GM19395 (cell line): ENCODE measurements at regions not wholly inside any gene's neighbourhood (a gene's known extent, or its start where the extent isn't known, plus 50 kb on each side); places are given as distances from the start of the nearest gene placed in this dataset.
"Not testable (repeated sequence)": the region's sequence is repeated elsewhere in the genome, so short reads cannot be mapped to it uniquely, and the experiment has no call there.

Source experiments
- ATAC-seq: cut with Tn5 transposase; IDR thresholded peaks from one replicate; pipeline ENCODE4 v1.9.1; 2021; ENCODE audit warnings: mild to moderate bottlenecking, moderate library complexity; ENCODE audit not compliant: unreplicated experiment

GRCh38 chr4:125573368-125573767, 258.6 kb downstream of the FAT4 start:
- ATAC-seq, result no peak

GRCh38 chr4:125573786-125574185, 259.0 kb downstream of the FAT4 start:
- no peak for ATAC-seq

GRCh38 chr4:125582302-125582701, 267.5 kb downstream of the FAT4 start:
- ATAC-seq, result no peak

GRCh38 chr4:125590158-125590557, 275.4 kb downstream of the FAT4 start:
- no peak for ATAC-seq

GRCh38 chr4:125591290-125591689, 276.5 kb downstream of the FAT4 start:
- ATAC-seq, result no peak

- ATAC-seq, result no peak
Measured at GRCh38 chr4:125594056-125594602, 279.4 kb downstream of the FAT4 start.

- not testable (repeated sequence) for ATAC-seq
Measured at GRCh38 chr4:125605926-125606325, 291.2 kb downstream of the FAT4 start.

GRCh38 chr4:125620066-125620860, 305.5 kb downstream of the FAT4 start:
- ATAC-seq, result no peak

GRCh38 chr4:125624951-125625350, 310.2 kb downstream of the FAT4 start:
- no peak for ATAC-seq

GRCh38 chr4:125626946-125627345, 312.2 kb downstream of the FAT4 start:
- no peak for ATAC-seq

- no peak for ATAC-seq
Measured at GRCh38 chr4:125639182-125639621, 324.4 kb downstream of the FAT4 start.

- ATAC-seq, result no peak
Measured at GRCh38 chr4:125641611-125642010, 326.9 kb downstream of the FAT4 start.

- ATAC-seq, result no peak
Measured at GRCh38 chr4:125642645-125643044, 327.9 kb downstream of the FAT4 start.

GRCh38 chr4:125649452-125649851, 334.7 kb downstream of the FAT4 start:
- no peak for ATAC-seq

GRCh38 chr4:125650557-125650956, 335.8 kb downstream of the FAT4 start:
- no peak for ATAC-seq

- ATAC-seq, result not testable (repeated sequence)
Measured at GRCh38 chr4:125651707-125652357, 337.1 kb downstream of the FAT4 start.

- no peak for ATAC-seq
Measured at GRCh38 chr4:125658773-125659172, 344.0 kb downstream of the FAT4 start.

GRCh38 chr4:125663896-125664767, 349.4 kb downstream of the FAT4 start:
- ATAC-seq, result no peak

GRCh38 chr4:125666635-125667034, 351.9 kb downstream of the FAT4 start:
- ATAC-seq, result no peak

- no peak for ATAC-seq
Measured at GRCh38 chr4:125676156-125676555, 361.4 kb downstream of the FAT4 start.

- ATAC-seq, result no peak
Measured at GRCh38 chr4:125676583-125676982, 361.8 kb downstream of the FAT4 start.
